ENCODE measurements at regions not wholly inside any gene's neighbourhood (a gene's known extent, or its start where the extent isn't known, plus 50 kb on each side); places are given as distances from the start of the nearest gene placed in this dataset.

DNA sequence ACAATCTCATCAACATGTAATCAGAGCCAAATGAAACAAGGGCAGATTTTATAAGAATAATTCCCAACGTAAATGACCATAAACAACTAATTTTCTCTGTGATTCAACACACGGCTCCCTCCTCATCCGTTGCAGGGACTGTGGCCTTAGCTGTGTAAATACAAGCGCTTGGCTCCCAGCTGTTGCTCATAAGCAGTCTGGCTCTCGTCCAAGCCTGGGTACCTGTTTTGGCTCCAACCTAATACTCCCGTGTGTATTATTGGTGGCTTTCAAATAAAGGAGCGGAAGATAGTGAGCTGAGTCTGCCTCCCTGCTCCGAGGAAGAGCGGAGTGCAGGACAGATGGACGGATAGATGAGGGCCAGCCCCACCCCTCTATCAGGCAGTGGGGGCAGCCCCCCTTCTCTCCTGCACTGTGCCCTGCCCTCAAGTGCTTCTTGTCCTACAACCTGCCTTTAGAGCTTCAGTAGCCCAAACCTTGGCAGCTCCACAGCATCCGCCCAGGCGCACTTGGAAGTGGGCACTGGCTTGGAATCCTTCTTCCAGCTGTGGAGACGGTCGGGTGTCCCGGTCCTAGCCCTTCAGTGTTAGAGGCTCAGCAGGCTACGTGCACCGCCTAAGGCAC lies 670.9 kb downstream of the BRD1 start:
- Histone ChIP-seq H3K36me3 (ENCODE audit: control insufficient read depth in 1 of 2, insufficient read depth in 2 of 2, low read length in 2 of 2) (no peaks in the 10 kb centered on the region), H3K9me3 (ENCODE audit: control insufficient read depth in 1 of 2, insufficient read depth in 1 of 2, low read depth in 1 of 2, low read length in 2 of 2) (no peaks in the 10 kb centered on the region), H3K4me2 (ENCODE audit: low read length) (no peak overlapping the region), H2AFZ (ENCODE audit: low read depth, low read length, poor library complexity, severe bottlenecking) (no peak overlapping the region), H3K9me2 (ENCODE audit: insufficient read depth) (no peaks in the 10 kb centered on the region), H3K9ac (ENCODE audit: low read length) (no peak overlapping the region), H4K20me1 (ENCODE audit: insufficient read depth) (no peaks in the 10 kb centered on the region), H3K27me3 (ENCODE audit: insufficient read depth, low read length) (peaks cover 23% of the 10 kb centered on the region), H3K4me1 (ENCODE audit: control insufficient read depth in 1 of 2, insufficient read depth in 2 of 2, low read length in 2 of 2) (no peaks in the 10 kb centered on the region), H3K79me2 (ENCODE audit: insufficient read depth, low read length) (no peaks in the 10 kb centered on the region), H3K27ac (ENCODE audit: low read depth, low read length) (no peak overlapping the region), H3K4me3 (replicated peaks in 1 of 2; ENCODE audit: low read depth in 1 of 2, low read length in 2 of 2) (no peak overlapping the region)
- ChIA-PET POLR2A (no interaction called here), CTCF (no interaction called here), RAD21 (ENCODE audit: low non-redundant PET in 1 of 2, low total read pairs in 2 of 2, uncharacterized antibody in 2 of 2, unreplicated experiment in 2 of 2) (no interaction called here)
- DNase-seq (ENCODE audit: low read depth, low spot score) (no peak), ATAC-seq (no peak)
- no TSS peak for BruUV-seq (replicated peaks)
- TF ChIP-seq, protein P1, sequence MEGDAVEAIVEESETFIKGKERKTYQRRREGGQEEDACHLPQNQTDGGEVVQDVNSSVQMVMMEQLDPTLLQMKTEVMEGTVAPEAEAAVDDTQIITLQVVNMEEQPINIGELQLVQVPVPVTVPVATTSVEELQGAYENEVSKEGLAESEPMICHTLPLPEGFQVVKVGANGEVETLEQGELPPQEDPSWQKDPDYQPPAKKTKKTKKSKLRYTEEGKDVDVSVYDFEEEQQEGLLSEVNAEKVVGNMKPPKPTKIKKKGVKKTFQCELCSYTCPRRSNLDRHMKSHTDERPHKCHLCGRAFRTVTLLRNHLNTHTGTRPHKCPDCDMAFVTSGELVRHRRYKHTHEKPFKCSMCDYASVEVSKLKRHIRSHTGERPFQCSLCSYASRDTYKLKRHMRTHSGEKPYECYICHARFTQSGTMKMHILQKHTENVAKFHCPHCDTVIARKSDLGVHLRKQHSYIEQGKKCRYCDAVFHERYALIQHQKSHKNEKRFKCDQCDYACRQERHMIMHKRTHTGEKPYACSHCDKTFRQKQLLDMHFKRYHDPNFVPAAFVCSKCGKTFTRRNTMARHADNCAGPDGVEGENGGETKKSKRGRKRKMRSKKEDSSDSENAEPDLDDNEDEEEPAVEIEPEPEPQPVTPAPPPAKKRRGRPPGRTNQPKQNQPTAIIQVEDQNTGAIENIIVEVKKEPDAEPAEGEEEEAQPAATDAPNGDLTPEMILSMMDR (IDR thresholded peaks at IDR 0.05 in 2 of 3, conservative IDR thresholded peaks at IDR 0.05 in 1 of 3; ENCODE audit: borderline replicate concordance in 1 of 3, insufficient read depth in 1 of 3, low read depth in 2 of 3, low read length in 2 of 3), result no peak
- TF ChIP-seq, protein P2, sequence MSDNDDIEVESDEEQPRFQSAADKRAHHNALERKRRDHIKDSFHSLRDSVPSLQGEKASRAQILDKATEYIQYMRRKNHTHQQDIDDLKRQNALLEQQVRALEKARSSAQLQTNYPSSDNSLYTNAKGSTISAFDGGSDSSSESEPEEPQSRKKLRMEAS (IDR thresholded peaks at IDR 0.05), result no peak
- TF ChIP-seq, protein P3, sequence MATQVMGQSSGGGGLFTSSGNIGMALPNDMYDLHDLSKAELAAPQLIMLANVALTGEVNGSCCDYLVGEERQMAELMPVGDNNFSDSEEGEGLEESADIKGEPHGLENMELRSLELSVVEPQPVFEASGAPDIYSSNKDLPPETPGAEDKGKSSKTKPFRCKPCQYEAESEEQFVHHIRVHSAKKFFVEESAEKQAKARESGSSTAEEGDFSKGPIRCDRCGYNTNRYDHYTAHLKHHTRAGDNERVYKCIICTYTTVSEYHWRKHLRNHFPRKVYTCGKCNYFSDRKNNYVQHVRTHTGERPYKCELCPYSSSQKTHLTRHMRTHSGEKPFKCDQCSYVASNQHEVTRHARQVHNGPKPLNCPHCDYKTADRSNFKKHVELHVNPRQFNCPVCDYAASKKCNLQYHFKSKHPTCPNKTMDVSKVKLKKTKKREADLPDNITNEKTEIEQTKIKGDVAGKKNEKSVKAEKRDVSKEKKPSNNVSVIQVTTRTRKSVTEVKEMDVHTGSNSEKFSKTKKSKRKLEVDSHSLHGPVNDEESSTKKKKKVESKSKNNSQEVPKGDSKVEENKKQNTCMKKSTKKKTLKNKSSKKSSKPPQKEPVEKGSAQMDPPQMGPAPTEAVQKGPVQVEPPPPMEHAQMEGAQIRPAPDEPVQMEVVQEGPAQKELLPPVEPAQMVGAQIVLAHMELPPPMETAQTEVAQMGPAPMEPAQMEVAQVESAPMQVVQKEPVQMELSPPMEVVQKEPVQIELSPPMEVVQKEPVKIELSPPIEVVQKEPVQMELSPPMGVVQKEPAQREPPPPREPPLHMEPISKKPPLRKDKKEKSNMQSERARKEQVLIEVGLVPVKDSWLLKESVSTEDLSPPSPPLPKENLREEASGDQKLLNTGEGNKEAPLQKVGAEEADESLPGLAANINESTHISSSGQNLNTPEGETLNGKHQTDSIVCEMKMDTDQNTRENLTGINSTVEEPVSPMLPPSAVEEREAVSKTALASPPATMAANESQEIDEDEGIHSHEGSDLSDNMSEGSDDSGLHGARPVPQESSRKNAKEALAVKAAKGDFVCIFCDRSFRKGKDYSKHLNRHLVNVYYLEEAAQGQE (IDR thresholded peaks at IDR 0.05; ENCODE audit: low read depth), result no peak
- TF ChIP-seq, protein P4, sequence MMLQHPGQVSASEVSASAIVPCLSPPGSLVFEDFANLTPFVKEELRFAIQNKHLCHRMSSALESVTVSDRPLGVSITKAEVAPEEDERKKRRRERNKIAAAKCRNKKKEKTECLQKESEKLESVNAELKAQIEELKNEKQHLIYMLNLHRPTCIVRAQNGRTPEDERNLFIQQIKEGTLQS (IDR thresholded peaks at IDR 0.05), result no peak
- no peak for TF ChIP-seq FOSL1 (IDR thresholded peaks at IDR 0.05; ENCODE audit: low read depth)
- TF ChIP-seq ZFX (IDR thresholded peaks at IDR 0.05), result no peak
- TF ChIP-seq SP1 (IDR thresholded peaks at IDR 0.05; ENCODE audit: low read depth), result no peak
- no peak for TF ChIP-seq CEBPB (IDR thresholded peaks at IDR 0.05; ENCODE audit: low read depth)
- TF ChIP-seq POLR2A (IDR thresholded peaks at IDR 0.05; ENCODE audit: borderline replicate concordance, extremely low read depth, insufficient read depth, insufficient read length), result no peak
- TF ChIP-seq EGR1 (IDR thresholded peaks at IDR 0.05; ENCODE audit: low read depth), result no peak
- no peak for TF ChIP-seq SIN3A (IDR thresholded peaks at IDR 0.05; ENCODE audit: low read depth)
- TF ChIP-seq JUND (IDR thresholded peaks at IDR 0.05), result no peak
- no peak for TF ChIP-seq TCF7L2 (IDR thresholded peaks at IDR 0.05; ENCODE audit: borderline replicate concordance, extremely low read depth, insufficient read depth, insufficient read length)
- no peak for TF ChIP-seq YY1 (IDR thresholded peaks at IDR 0.05; ENCODE audit: extremely low read depth, insufficient replicate concordance, low read depth, low read length)
- no peak for TF ChIP-seq SRF (IDR thresholded peaks at IDR 0.05; ENCODE audit: low read depth)
- TF ChIP-seq EZH2phosphoT487 (IDR thresholded peaks at IDR 0.05; ENCODE audit: borderline replicate concordance), result no peak
- no peak for TF ChIP-seq EZH2 (IDR thresholded peaks at IDR 0.05)
- TF ChIP-seq, protein P5, sequence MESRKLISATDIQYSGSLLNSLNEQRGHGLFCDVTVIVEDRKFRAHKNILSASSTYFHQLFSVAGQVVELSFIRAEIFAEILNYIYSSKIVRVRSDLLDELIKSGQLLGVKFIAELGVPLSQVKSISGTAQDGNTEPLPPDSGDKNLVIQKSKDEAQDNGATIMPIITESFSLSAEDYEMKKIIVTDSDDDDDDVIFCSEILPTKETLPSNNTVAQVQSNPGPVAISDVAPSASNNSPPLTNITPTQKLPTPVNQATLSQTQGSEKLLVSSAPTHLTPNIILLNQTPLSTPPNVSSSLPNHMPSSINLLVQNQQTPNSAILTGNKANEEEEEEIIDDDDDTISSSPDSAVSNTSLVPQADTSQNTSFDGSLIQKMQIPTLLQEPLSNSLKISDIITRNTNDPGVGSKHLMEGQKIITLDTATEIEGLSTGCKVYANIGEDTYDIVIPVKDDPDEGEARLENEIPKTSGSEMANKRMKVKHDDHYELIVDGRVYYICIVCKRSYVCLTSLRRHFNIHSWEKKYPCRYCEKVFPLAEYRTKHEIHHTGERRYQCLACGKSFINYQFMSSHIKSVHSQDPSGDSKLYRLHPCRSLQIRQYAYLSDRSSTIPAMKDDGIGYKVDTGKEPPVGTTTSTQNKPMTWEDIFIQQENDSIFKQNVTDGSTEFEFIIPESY (IDR thresholded peaks at IDR 0.05; ENCODE audit: extremely low read depth, insufficient replicate concordance, low read length), result no peak
- intact Hi-C loops (cut with micrococcal nuclease), result no loop called here
